Astrocyte of the cerebellum (primary cell): ENCODE measurements at regions not wholly inside any gene's neighbourhood (a gene's known extent, or its start where the extent isn't known, plus 50 kb on each side); places are given as distances from the start of the nearest gene placed in this dataset.

Source experiments
- DNase-seq: peaks from one replicate; pipeline ENCODE4 v3.0.0-alpha.2; 2011; ENCODE audit warnings: low read depth
- H3K4me3 ChIP-seq: 2 replicates; pipeline ENCODE4 v1.5.1; 2011; ENCODE audit warnings: mild to moderate bottlenecking, low read depth, low read length, moderate library complexity
- CTCF ChIP-seq: IDR thresholded peaks from 2 replicates; pipeline ENCODE4 v1.5.1; 2012; ENCODE audit warnings: low read length, low read depth, moderate library complexity, mild to moderate bottlenecking; ENCODE audit errors: missing control alignments
- in situ Hi-C: cut with HindIII; loops from 2 replicates; pipeline ENCODE4 v1.10.0; 2017; ENCODE audit warnings: low sequenced_read_pairs

GRCh38 chr9:38278931-38279679, 113.4 kb upstream of the ALDH1B1 start:
- no peak for TF ChIP-seq CTCF
- in situ Hi-C loops, result no loop called here
- DNase-seq, result no peak
- H3K4me3 ChIP-seq, result no peak overlapping the region

GRCh38 chr9:38278457-38278856, 114.0 kb upstream of the ALDH1B1 start:
- DNase-seq, result no peak
- in situ Hi-C loops, result no loop called here

GRCh38 chr9:38277601-38278200, 114.8 kb upstream of the ALDH1B1 start:
- H3K4me3 ChIP-seq, result no peak overlapping the region
- no peak for DNase-seq
- in situ Hi-C loops, result no loop called here
- TF ChIP-seq CTCF, result no peak

More at GRCh38 chr9:38278457-38278856, 114.0 kb upstream of the ALDH1B1 start:
- H3K4me3 ChIP-seq, result no peak overlapping the region
- TF ChIP-seq CTCF, result no peak

GRCh38 chr9:38276771-38277439, 115.6 kb upstream of the ALDH1B1 start:
- DNase-seq, result no peak
- in situ Hi-C loops, result no loop called here
- no peak for TF ChIP-seq CTCF
- H3K4me3 ChIP-seq, result no peak overlapping the region

- no peak for DNase-seq
- H3K4me3 ChIP-seq, result no peak overlapping the region
- in situ Hi-C loops, result no loop called here
- TF ChIP-seq CTCF, result no peak
Measured at GRCh38 chr9:38274800-38275199, 117.7 kb upstream of the ALDH1B1 start.

GRCh38 chr9:38272710-38273109, 119.8 kb upstream of the ALDH1B1 start:
- no peak overlapping the region for H3K4me3 ChIP-seq
- in situ Hi-C loops, result no loop called here
- TF ChIP-seq CTCF, result no peak
- no peak for DNase-seq
